Astrocyte of the cerebellum (primary cell): ENCODE measurements at regions not wholly inside any gene's neighbourhood (a gene's known extent, or its start where the extent isn't known, plus 50 kb on each side); places are given as distances from the start of the nearest gene placed in this dataset.

Source experiments
- DNase-seq: peaks from one replicate; pipeline ENCODE4 v3.0.0-alpha.2; 2011; ENCODE audit warnings: low read depth
- H3K4me3 ChIP-seq: 2 replicates; pipeline ENCODE4 v1.5.1; 2011; ENCODE audit warnings: mild to moderate bottlenecking, low read depth, low read length, moderate library complexity
- in situ Hi-C: cut with HindIII; loops from 2 replicates; pipeline ENCODE4 v1.10.0; 2017; ENCODE audit warnings: low sequenced_read_pairs
- TF ChIP-seq, protein P1 (sequence below): IDR thresholded peaks from 2 replicates; pipeline ENCODE4 v1.5.1; 2012; ENCODE audit warnings: low read length, low read depth, moderate library complexity, mild to moderate bottlenecking; ENCODE audit errors: missing control alignments

- TF ChIP-seq, protein P1, sequence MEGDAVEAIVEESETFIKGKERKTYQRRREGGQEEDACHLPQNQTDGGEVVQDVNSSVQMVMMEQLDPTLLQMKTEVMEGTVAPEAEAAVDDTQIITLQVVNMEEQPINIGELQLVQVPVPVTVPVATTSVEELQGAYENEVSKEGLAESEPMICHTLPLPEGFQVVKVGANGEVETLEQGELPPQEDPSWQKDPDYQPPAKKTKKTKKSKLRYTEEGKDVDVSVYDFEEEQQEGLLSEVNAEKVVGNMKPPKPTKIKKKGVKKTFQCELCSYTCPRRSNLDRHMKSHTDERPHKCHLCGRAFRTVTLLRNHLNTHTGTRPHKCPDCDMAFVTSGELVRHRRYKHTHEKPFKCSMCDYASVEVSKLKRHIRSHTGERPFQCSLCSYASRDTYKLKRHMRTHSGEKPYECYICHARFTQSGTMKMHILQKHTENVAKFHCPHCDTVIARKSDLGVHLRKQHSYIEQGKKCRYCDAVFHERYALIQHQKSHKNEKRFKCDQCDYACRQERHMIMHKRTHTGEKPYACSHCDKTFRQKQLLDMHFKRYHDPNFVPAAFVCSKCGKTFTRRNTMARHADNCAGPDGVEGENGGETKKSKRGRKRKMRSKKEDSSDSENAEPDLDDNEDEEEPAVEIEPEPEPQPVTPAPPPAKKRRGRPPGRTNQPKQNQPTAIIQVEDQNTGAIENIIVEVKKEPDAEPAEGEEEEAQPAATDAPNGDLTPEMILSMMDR = peak; percentile 22
- in situ Hi-C loops = no loop called here
- no peak for DNase-seq
- no peak overlapping the region for H3K4me3 ChIP-seq
Observed at GRCh38 chr11:103699216-103699615, 337.2 kb upstream of the DDI1 start.

GRCh38 chr11:103699656-103700055, 336.8 kb upstream of the DDI1 start:
- no peak overlapping the region for H3K4me3 ChIP-seq
- DNase-seq = no peak
- TF ChIP-seq, protein P1 = no peak
- in situ Hi-C loops = no loop called here

DNA sequence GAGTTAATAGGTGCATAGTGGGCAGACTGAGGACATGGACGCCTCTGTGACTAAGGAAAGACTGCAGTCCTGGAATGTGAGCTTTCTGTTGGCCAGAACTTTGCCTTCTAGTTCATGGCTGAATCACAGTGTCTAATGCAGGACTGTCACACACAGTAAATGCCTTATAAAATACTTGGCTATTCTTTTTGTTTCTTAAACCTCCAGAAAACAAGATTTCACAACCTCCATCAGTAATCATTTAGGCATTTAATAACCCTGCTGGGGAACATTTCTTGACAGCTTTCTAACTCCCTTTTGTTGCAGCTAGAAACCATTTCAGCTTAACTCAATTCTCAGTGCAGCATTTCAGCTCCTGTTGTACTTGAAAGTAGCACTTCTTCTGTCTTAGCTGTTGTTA, 335.8 kb upstream of the DDI1 start:
- DNase-seq = no peak
- TF ChIP-seq, protein P1 = no peak
- in situ Hi-C loops = no loop called here

GRCh38 chr11:103703437-103703836, 333.0 kb upstream of the DDI1 start:
- H3K4me3 ChIP-seq = no peak overlapping the region
- TF ChIP-seq, protein P1 = no peak
- in situ Hi-C loops = no loop called here
- no peak for DNase-seq

More for the DNA sequence above, 335.8 kb upstream of the DDI1 start:
- H3K4me3 ChIP-seq = no peak overlapping the region

DNA sequence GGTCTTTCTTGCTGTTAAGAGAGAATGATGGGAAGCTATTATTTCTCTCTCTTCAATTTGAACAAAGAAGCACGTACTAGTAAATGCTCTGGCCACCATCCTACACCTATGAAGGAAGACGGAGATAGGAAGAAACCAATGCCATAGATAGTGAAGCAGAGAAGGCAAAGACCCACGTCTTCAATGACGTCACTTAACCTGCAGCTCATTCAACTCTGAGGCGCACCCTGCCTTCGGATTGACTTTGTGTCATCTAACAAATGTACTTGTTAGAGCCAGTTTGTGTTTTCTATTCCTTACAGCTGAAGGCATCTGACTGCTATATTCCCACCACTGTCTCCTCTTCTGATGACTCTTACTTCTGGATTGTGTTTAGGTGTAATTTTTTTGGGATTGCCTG, 332.5 kb upstream of the DDI1 start:
- no peak overlapping the region for H3K4me3 ChIP-seq
- no peak for DNase-seq
- in situ Hi-C loops = no loop called here
- TF ChIP-seq, protein P1 = no peak

- in situ Hi-C loops = no loop called here
- DNase-seq = no peak
- no peak overlapping the region for H3K4me3 ChIP-seq
- TF ChIP-seq, protein P1 = no peak
Observed at GRCh38 chr11:103705642-103706041, 330.8 kb upstream of the DDI1 start.

DNA sequence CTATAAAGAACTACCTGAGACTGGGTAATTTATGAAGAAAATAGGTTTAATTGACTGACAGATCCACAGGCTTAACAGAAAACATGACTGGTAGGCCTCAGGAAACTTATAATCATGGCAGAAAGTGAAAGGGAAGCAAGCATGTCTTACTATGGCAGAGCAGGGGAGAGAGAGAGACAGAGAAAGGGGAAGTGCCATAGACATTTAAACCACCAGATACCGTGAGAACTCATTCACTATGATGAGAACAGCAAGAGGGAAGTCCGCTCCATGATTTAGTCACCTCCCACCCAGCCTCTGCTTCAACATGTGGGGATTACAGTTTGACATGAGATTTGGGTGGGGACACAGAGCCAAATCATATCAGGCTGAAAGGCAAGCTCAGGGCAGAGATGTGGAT, 327.1 kb upstream of the DDI1 start:
- TF ChIP-seq, protein P1 = no peak
- in situ Hi-C loops = no loop called here
- no peak for DNase-seq
- H3K4me3 ChIP-seq = no peak overlapping the region
